ENCODE measurements at regions not wholly inside any gene's neighbourhood (a gene's known extent, or its start where the extent isn't known, plus 50 kb on each side); places are given as distances from the start of the nearest gene placed in this dataset.

GRCh38 chr16:81185416-81185815, 53.1 kb upstream of the BCO1 start:
- Histone ChIP-seq H2AK5ac (ENCODE audit: low read depth, low read length) (no peak overlapping the region), H3K27ac (ENCODE audit: low read depth, low read length) (no peak overlapping the region), H3K4me2 (ENCODE audit: insufficient read depth in 1 of 2, low read depth in 2 of 2, low read length in 2 of 2) (no peak overlapping the region), H3K56ac (replicated peaks; ENCODE audit: insufficient read length, low read depth, low read length) (no peak overlapping the region), H4K91ac (replicated peaks; ENCODE audit: insufficient read length, low read length) (no peak overlapping the region), H2BK15ac (ENCODE audit: low read length) (no peak overlapping the region), H2BK12ac (ENCODE audit: low read depth, low read length) (no peak overlapping the region), H4K20me1 (replicated peaks in 1 of 2; ENCODE audit: control insufficient read depth in 1 of 2, insufficient read depth in 2 of 2, low read length in 2 of 2) (no peaks in the 10 kb centered on the region), H2BK20ac (ENCODE audit: low read length) (no peak overlapping the region), H2BK120ac (replicated peaks; ENCODE audit: low read depth, low read length) (no peak overlapping the region), H3K9ac (replicated peaks in 1 of 4; ENCODE audit: extremely low read depth in 1 of 4, low read depth in 3 of 4, low read length in 3 of 4) (no peak overlapping the region), H3K4me3 (ENCODE audit: extremely low read depth in 1 of 4, insufficient read depth in 2 of 4, low read depth in 3 of 4, low read length in 4 of 4) (no peak overlapping the region), H3K79me2 (ENCODE audit: control insufficient read depth in 1 of 2, insufficient read depth in 2 of 2, low read length in 2 of 2) (no peaks in the 10 kb centered on the region), H3K36me3 (ENCODE audit: control insufficient read depth in 2 of 4, insufficient read depth in 4 of 4, low read length in 3 of 4) (no peaks in the 10 kb centered on the region), H3K9me3 (ENCODE audit: insufficient read depth in 2 of 2, low read depth in 1 of 2, low read length in 1 of 2) (no peaks in the 10 kb centered on the region), H3K23ac (ENCODE audit: insufficient read length) (no peak overlapping the region), H2AFZ (ENCODE audit: low read length) (no peak overlapping the region), H3K4ac (replicated peaks; ENCODE audit: insufficient read length, low read depth, low read length) (no peak overlapping the region), H4K5ac (ENCODE audit: insufficient read length, low read depth, low read length) (no peak overlapping the region), H4K8ac (ENCODE audit: extremely low read depth, insufficient read depth, low read length) (no peak overlapping the region), H3K4me1 (replicated peaks in 1 of 4; ENCODE audit: control insufficient read depth in 3 of 4, insufficient read depth in 4 of 4, low read length in 3 of 4) (peaks cover 3 to 7% (median 6%) of the 10 kb centered on the region in 4 experiments), H3K18ac (ENCODE audit: extremely low read depth, low read length) (no peak overlapping the region), H3K14ac (ENCODE audit: insufficient read length) (no peak overlapping the region), H3K27me3 (replicated peaks in 1 of 4; ENCODE audit: control insufficient read depth in 3 of 4, extremely low read depth in 1 of 4, insufficient read depth in 3 of 4, low read length in 3 of 4) (no peaks in the 10 kb centered on the region), H3K79me1 (ENCODE audit: low read depth, low read length) (no peaks in the 10 kb centered on the region), H3K23me2 (ENCODE audit: low read depth, low read length) (no peaks in the 10 kb centered on the region; the same call in 1 of the 2 replicates), H2BK5ac (ENCODE audit: low read depth, low read length) (no peak overlapping the region)
- FAIRE-seq: no peak
- TF ChIP-seq MAX (IDR thresholded peaks at IDR 0.05): no peak
- TF ChIP-seq BRCA1 (IDR thresholded peaks at IDR 0.05; ENCODE audit: low read depth, low read length): no peak
- no peak for TF ChIP-seq EP300 (IDR thresholded peaks at IDR 0.05; ENCODE audit: borderline replicate concordance in 1 of 2, low read depth in 2 of 2, low read length in 2 of 2)
- no peak for TF ChIP-seq TBP (IDR thresholded peaks at IDR 0.05; ENCODE audit: low read depth, low read length)
- TF ChIP-seq KDM5A (IDR thresholded peaks at IDR 0.05; ENCODE audit: low read length): no peak
- TF ChIP-seq ATF2 (IDR thresholded peaks at IDR 0.05; ENCODE audit: low read length): no peak
- TF ChIP-seq CTBP2 (IDR thresholded peaks at IDR 0.05; ENCODE audit: borderline replicate concordance, insufficient read depth, insufficient read length, low read length): no peak
- no peak for TF ChIP-seq TEAD4 (IDR thresholded peaks at IDR 0.05; ENCODE audit: low read depth, low read length)
- TF ChIP-seq NANOG (IDR thresholded peaks at IDR 0.05; ENCODE audit: insufficient read depth, low read depth, low read length, poor library complexity, severe bottlenecking): no peak
- TF ChIP-seq CBX5 (IDR thresholded peaks at IDR 0.05; ENCODE audit: low read depth, low read length): no peak
- TF ChIP-seq MAFK (IDR thresholded peaks at IDR 0.05; ENCODE audit: low read depth, low read length): no peak
- no peak for TF ChIP-seq HDAC2 (IDR thresholded peaks at IDR 0.05; ENCODE audit: borderline replicate concordance in 1 of 2, low read depth in 2 of 2, low read length in 2 of 2)
- POLR2A ChIA-PET (ENCODE audit: partially characterized antibody): interaction anchor here (1.6 kb wide), 1 partner anchor 8 kb away, joined by 9 read pairs; no protein-coding TSS in a partner anchor
- no peak for DNase-seq (ENCODE audit: low read depth in 1 of 2, low spot score in 2 of 2)
- 83% methylated on average over 9 of the region's 10 CpGs; no CpG with 5 or more reads in 1 of the 2 experiments for WGBS, 2 experiments (ENCODE audit: extremely low coverage in 1 of 2, insufficient coverage in 1 of 2, insufficient read length in 1 of 2, insufficient replicate concordance in 2 of 2, low coverage in 1 of 2, low lambda C conversion rate in 2 of 2, missing lambda C conversion rate in 1 of 2)
- CTCF ChIA-PET (ENCODE audit: partially characterized antibody): interaction anchor here (1.3 kb wide), 1 partner anchor 42 kb away, joined by 4 read pairs; no protein-coding TSS in a partner anchor

All from H1 (cell line).